ENCODE measurements at regions not wholly inside any gene's neighbourhood (a gene's known extent, or its start where the extent isn't known, plus 50 kb on each side); places are given as distances from the start of the nearest gene placed in this dataset.
A peak's percentile ranks its signal among the peaks of the same experiment; 100 is the strongest.

DNA sequence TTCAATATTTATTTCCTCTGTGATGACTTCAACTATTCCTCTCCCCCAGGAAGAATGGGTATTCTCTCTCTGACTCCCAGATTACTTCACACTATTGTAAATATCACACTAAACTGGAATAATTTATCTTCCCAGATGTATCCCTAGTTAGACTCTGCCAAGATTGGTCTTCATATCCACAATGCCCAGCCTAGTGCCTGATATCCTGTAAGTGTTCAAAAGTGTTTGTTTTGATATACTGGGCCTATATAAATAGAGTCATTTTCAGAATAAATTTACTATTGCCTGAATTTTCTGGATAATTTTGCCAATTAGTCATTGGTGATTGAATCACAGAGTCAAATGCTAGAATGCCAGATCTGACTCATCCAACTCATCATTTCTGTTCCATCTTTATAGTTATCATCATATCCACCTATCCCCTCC lies 143.7 kb upstream of the TNC start:
- peak; percentile 1 to 3 for DNase-seq

GRCh38 chr9:115262477-115262876 lies 144.5 kb upstream of the TNC start:
- peak; percentile 97 to 98 for DNase-seq

DNA sequence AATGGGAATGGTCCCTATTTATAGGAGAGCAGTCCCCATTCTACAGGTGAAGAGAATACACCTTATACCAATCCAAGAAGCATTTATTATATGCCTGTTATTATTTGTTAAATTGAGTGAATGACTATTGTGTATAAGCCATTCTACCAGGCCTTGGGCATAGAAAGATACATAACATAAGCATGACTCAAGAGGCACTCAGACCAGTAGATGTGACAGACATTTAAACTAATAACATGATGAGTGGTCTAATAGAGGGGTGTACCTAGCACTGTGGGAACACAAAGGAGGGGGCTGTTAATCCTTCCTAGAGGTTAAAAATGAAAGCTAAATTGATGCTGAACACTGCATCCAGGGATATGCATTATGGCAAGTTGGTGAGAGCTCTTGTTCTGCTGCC lies 145.0 kb upstream of the TNC start:
- peak in 1 of 2 experiments; percentile 1 for DNase-seq

DNA sequence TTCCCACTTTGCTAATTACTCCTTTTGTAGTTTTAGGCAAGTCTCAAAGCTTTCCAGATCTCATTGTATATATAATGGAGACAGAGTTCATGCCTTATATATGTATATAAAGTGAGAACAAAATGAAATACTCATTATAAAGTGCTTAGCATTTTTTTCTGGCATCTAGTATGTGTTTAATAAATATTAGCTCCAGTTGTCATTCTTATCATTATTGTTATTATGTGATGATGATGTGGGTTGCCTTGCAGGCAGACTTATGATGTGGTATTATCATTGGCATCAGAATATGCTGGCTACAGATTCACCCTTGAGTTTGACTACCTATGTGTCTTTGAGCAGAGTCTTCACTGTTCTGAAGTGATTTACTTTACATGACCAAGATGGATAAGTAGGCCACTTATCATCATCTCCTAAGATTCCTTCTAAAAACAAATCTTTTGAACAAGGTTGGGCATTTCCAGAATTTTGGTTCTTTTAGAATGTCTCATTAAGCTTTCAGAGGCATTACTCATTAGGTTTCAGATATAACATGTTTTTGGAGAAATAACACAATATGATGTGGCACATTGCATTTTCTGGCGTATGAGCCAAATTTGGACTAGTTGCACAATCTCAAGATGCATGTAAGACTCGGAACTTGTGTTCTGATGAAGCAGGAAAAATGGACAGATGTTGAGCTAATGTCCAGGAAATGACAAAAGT lies 145.6 kb upstream of the TNC start:
- DNase-seq = no peak

- DNase-seq = no peak
Observed at GRCh38 chr9:115264313-115264712, 146.4 kb upstream of the TNC start.

DNA sequence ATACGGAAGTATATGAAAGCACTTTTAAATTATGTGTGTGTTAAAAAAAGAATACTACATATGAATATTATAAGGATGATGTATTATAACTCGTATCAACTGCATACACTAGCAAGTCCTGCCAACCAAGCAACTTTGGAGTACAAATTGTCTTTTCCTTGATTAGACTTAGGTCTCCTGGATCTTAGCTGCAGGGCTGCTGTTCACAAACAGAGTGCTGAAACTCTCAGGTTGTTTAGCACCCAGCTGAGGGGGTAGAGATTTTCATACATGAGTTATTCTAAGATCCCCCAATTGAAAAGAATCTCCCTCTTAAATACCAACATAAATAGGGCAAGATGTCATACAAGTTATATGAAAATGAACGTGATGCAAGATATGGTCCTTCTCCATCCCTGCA lies 149.8 kb upstream of the TNC start:
- no peak for DNase-seq

DNA sequence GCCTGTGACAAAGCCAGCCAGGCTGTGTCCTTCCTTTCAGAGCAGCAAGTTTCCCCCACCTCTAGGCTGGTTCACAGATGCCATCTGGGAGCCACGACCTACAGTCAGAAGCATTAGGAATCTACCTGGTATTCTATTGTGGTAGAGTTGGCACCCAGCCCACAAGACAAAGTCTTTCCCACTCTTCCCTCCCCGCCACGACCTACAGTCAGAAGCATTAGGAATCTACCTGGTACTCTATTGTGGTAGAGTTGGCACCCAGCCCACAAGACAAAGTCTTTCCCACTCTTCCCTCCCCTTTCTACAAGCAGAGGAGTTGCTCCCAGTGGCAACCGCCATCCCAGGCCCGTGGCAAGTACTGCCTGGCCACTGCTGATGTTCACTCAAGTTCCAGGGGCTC lies 157.8 kb upstream of the TNC start:
- DNase-seq = no peak

GRCh38 chr9:115276621-115277020 lies 158.7 kb upstream of the TNC start:
- no peak for DNase-seq

- DNase-seq = no peak
Observed at GRCh38 chr9:115277301-115277700, 159.3 kb upstream of the TNC start.

- DNase-seq = no peak
Observed at GRCh38 chr9:115278326-115279035, 160.5 kb upstream of the TNC start.

DNA sequence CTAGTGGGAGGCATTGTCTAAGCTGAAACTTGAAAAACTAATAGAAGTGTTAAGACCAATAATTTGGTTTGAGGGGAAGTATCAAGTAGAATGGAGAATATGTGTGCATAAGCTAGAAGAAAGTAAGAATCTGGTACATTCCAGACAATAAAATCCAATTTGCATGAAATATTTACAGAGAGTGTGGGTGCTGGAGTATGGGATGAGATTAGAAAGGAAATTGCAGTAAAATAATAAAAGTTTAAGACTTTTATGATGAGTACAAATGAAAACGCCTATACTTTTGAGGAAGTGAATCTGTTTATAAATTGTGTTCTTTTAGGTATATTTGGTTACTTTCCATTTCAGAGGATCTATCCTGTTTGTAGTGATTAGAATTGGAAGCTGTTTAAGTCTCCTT lies 165.4 kb upstream of the TNC start:
- DNase-seq = no peak

GRCh38 chr9:115285836-115286235 lies 167.9 kb upstream of the TNC start:
- no peak for DNase-seq

DNA sequence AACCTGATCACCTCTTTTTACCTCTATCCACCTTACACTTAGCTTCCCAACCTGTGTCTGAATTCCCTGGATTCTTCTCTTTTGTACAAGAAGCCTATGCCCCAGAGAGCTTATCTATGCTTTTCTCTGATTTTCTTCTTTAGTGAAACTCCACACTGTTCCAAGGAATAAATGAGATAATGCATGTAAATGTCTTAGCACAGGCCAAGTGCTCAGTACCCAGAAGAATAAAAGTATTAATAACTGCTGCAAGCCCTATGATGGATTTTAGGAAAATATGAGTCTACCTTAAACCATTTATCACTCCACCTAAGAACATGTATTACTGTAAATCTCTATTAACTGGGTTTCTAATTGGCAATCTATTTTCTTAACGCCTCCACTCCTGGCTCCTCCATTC lies 168.5 kb upstream of the TNC start:
- no peak for DNase-seq

- no peak for DNase-seq
Observed at GRCh38 chr9:115289757-115290208, 171.8 kb upstream of the TNC start.

- DNase-seq = no peak
Observed at GRCh38 chr9:115291841-115292240, 173.9 kb upstream of the TNC start.

GRCh38 chr9:115292584-115293279 lies 174.8 kb upstream of the TNC start:
- no peak for DNase-seq

GRCh38 chr9:115295734-115296133 lies 177.8 kb upstream of the TNC start:
- no peak for DNase-seq

GRCh38 chr9:115296831-115297565 lies 179.0 kb upstream of the TNC start:
- no peak for DNase-seq

DNA sequence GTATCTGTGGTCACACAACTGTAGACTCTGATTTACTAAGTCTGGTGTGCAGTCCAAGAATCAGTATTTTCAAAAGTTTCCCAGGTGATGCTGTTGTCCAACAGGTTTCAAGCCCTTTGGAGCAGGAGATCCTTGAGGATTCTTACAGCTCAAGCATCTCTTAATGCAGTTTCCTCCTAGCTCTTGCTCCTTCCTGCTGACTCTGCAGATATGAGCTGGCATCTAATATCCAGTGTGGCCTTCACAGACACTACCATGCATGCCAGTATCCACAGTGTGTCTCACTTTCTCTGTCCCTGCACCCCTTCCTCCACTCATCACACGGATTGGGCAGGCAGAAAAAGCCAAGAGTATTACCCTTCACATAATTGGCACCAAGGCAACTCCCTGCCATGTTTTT lies 182.2 kb upstream of the TNC start:
- no peak for DNase-seq

DNA sequence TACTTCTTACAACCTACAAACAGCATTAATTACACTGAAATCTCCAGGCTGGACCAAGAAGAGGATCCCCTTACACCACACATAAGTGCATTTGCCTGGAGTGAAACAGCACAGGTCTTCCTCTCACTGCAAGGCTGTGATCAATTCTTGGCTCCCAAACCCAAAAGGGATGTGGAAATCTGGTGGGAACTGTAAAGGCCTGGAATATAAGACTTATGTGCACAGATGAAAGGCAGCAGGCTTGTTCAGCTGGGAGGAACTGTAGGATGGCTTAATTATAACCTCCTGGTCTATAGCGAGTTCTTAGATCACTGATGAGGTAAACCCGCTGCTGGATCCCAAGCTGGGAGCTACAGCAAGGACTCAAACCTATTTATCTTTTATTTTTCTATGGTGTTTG lies 182.9 kb upstream of the TNC start:
- DNase-seq = no peak

GRCh38 chr9:115301581-115301980 lies 183.6 kb upstream of the TNC start:
- DNase-seq = no peak

DNA sequence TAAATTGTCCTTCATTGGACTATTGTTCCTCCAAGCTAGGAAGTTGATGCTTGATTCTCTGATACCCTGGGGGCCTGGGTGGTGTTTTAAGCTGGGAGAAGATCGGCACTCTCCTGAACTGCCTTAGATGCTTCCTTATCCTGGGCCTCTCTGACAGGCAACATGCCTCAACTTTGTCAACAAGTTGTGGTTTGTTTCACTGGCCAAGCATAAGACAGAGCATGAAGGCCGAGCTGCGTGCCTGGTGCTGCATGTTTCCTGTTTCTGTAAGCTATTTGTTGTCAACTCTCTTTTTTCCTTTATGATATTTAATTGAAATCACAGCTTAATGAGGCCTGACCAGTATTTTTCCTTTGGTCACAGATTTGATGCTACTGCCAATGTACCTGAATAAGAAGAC lies 187.6 kb upstream of the TNC start:
- no peak for DNase-seq

DNA sequence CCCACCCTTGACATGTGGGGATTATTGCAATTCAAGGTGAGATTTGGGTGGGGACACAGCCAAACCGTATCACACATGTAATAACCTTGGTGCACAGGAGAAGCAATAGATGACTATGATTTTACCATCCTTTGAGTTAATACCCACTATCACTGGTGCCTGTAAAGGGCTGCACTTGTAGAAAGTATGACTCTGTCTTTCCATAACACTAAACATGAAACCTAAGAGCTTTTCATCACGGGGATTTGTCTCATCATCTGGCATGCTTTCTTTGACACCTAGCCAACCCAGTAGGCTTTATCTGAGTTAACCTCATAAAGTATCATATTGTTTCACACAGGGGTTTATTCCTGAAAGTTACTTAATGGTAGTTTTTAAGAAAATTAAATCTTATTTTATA lies 188.9 kb upstream of the TNC start:
- DNase-seq = no peak
